Right hindlimb (tissue), 1 donor: ENCODE measurements at regions not wholly inside any gene's neighbourhood (a gene's known extent, or its start where the extent isn't known, plus 50 kb on each side); places are given as distances from the start of the nearest gene placed in this dataset.
"Not testable (repeated sequence)": the region's sequence is repeated elsewhere in the genome, so short reads cannot be mapped to it uniquely, and the experiment has no call there.

Source experiments
- DNase-seq: peaks from one replicate; pipeline ENCODE4 v3.0.0-alpha.2; 2018

DNA sequence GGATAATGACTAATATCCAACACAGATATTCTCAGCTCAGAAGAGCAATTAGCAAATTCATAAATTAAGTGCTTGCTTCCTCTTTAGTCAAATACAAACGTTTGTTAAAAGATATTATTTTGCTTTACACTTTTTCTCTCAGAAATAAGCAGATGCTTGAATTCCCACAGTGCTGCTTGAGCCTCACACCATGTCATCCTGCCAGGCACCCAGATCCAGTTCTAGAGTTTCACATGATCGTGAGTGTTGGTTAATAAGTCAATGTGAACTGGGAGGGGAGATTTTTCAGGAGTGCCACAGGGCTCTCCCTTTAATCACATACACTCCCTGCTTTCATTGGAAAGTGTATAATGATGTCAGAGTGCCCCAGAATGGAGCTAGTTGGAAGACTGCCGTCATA, 352.0 kb downstream of the OR4F29 start:
- not testable (repeated sequence) for DNase-seq

GRCh38 chr1:98811-99210, 352.7 kb downstream of the OR4F29 start:
- DNase-seq: not testable (repeated sequence)

DNA sequence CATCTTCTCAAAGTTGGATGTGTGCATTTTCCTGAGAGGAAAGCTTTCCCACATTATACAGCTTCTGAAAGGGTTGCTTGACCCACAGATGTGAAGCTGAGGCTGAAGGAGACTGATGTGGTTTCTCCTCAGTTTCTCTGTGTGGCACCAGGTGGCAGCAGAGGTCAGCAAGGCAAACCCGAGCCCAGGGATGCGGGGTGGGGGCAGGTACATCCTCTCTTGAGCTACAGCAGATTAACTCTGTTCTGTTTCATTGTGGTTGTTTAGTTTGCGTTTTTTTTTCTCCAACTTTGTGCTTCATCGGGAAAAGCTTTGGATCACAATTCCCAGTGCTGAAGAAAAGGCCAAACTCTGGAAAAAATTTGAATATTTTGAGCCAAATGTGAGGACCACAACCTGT, 360.2 kb downstream of the OR4F29 start:
- not testable (repeated sequence) for DNase-seq

DNA sequence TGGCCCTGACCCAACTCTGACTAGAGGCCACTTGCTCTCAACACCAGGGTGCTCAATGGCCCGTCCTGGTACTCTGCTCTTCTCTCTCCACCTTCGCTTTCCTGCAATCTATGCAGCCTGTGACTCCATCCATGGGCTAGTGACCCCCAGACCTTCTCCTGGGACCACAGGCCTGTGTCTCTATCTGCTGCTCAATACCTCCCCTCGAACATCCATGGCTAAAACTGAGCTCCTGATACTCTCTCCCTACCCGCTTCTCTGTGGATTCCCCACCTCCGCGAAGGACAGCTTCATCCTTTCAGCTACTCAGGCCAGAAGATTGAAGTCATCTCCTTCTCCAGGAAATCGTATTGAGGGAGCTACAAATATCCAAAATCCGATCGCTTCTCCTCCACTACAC, 363.4 kb downstream of the OR4F29 start:
- not testable (repeated sequence) for DNase-seq

- not testable (repeated sequence) for DNase-seq
These were observed 372.3 kb downstream of the OR4F29 start for GRCh38 chr1:79152-79551.

DNA sequence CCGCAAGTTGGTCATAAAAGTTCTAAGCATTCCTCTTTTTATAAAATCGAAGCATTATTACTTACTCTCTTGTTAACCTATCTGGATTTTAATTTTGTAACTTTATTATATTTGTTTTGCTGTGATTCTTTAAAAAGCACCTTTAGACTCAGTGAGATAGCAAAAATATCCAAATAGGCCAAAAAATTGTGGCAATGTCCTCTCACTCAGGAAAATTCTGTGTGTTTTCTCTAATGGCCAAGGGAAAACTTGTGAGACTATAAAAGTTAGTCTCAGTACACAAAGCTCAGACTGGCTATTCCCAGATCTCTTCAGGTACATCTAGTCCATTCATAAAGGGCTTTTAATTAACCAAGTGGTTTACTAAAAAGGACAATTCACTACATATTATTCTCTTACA, 386.4 kb downstream of the OR4F29 start, which contains the start of gene OR4F5:
OR4F5 (plus strand) TSS at position 301 of the 400 bp plus-strand sequence.
- not testable (repeated sequence) for DNase-seq

DNA sequence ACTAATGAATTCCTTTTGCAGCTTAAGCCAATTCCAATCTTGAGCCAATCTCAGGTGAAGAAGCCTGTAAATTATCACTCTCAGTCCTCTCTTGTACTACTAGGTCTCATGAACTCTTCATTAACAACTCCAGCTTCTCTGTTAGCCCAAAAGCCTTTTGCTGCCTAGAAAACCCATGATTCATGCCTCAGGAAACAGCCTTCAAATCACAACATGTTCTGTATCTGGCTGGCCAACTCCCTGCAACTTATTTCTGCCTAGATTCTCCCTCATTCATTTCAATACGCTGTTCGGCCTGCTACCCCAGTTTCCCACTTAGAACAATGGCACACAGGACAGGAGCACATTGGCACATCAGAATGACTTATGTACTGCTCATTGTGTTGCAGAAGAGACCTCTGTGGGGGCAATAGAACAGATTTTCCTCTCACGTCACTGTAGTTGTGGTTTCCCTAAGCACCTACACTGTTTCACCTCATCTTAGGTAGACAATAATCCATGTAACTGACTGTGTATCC, 395.4 kb downstream of the OR4F29 start:
- not testable (repeated sequence) for DNase-seq

DNA sequence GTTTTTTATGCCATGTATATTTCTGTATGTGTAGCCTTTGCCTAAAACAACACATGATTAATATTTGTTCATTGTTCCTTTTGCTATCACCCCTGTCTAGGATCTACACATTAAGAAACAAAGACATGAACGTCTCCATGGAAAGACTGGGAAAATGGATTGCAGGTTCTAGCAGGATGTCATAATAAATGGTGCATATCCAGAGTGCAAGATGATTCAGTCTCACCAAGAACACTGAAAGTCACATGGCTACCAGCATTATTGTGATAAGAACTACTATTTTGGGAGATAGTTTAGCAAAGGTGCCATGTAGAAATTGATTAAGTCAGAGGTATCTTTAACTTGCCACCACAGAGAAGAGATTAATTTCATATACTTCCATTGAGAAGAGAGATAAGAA, 398.3 kb downstream of the OR4F29 start:
- not testable (repeated sequence) for DNase-seq

- not testable (repeated sequence) for DNase-seq
These were observed 409.5 kb downstream of the OR4F29 start for GRCh38 chr1:41965-42466.

GRCh38 chr1:41197-41596, 410.3 kb downstream of the OR4F29 start:
- DNase-seq: not testable (repeated sequence)

DNA sequence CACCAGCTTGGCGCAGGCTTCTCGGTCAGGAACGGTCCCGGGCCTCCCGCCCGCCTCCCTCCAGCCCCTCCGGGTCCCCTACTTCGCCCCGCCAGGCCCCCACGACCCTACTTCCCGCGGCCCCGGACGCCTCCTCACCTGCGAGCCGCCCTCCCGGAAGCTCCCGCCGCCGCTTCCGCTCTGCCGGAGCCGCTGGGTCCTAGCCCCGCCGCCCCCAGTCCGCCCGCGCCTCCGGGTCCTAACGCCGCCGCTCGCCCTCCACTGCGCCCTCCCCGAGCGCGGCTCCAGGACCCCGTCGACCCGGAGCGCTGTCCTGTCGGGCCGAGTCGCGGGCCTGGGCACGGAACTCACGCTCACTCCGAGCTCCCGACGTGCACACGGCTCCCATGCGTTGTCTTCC, 422.3 kb downstream of the OR4F29 start:
- DNase-seq: not testable (repeated sequence)

DNA sequence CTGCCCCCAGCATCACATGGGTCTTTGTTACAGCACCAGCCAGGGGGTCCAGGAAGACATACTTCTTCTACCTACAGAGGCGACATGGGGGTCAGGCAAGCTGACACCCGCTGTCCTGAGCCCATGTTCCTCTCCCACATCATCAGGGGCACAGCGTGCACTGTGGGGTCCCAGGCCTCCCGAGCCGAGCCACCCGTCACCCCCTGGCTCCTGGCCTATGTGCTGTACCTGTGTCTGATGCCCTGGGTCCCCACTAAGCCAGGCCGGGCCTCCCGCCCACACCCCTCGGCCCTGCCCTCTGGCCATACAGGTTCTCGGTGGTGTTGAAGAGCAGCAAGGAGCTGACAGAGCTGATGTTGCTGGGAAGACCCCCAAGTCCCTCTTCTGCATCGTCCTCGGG, 434.2 kb downstream of the OR4F29 start:
- DNase-seq: not testable (repeated sequence)

DNA sequence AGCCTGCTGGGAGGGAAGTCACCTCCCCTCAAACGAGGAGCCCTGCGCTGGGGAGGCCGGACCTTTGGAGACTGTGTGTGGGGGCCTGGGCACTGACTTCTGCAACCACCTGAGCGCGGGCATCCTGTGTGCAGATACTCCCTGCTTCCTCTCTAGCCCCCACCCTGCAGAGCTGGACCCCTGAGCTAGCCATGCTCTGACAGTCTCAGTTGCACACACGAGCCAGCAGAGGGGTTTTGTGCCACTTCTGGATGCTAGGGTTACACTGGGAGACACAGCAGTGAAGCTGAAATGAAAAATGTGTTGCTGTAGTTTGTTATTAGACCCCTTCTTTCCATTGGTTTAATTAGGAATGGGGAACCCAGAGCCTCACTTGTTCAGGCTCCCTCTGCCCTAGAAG, 435.5 kb downstream of the OR4F29 start:
- not testable (repeated sequence) for DNase-seq

- DNase-seq: not testable (repeated sequence)
These were observed 441.3 kb downstream of the OR4F29 start for GRCh38 chr1:9941-10717.
